Activated B cell treated with CpG ODN at 0.5 μM for 24 hours (primary cell): ENCODE measurements at regions not wholly inside any gene's neighbourhood (a gene's known extent, or its start where the extent isn't known, plus 50 kb on each side); places are given as distances from the start of the nearest gene placed in this dataset.

Experiments
- ATAC-seq: fragments of 200-7000 bp; cut with Tn5 transposase; one replicate; pipeline ENCODE4 v1.10.0; 2021; ENCODE audit warnings: low read depth, mild to moderate bottlenecking, moderate library complexity
- CTCF ChIA-PET: fragments of 350-600 bp; sonication (Branson Sonifier 250); formaldehyde crosslinking; loops from one replicate; lab custom pipeline; 2021; ENCODE audit warnings: antibody characterized with exemption; lab: Charles Lee
- POLR2A ChIA-PET: fragments of 350-600 bp; sonication (Branson Sonifier 250); formaldehyde crosslinking; loops from one replicate; lab custom pipeline; 2021; ENCODE audit warnings: antibody characterized with exemption; lab: Charles Lee
- DNase-seq: peaks from one replicate; pipeline ENCODE4 v3.0.0; 2022
- H3K27ac Mint-ChIP-seq: one replicate; pipeline ENCODE4 v1.8.0; 2020; ENCODE audit warnings: mixed read lengths
- H3K27me3 Mint-ChIP-seq: one replicate; pipeline ENCODE4 v1.8.0; 2021; ENCODE audit warnings: mixed read lengths
- H3K36me3 Mint-ChIP-seq: one replicate; pipeline ENCODE4 v1.8.0; 2021; ENCODE audit warnings: low read depth, mixed read lengths
- H3K4me1 Mint-ChIP-seq: one replicate; pipeline ENCODE4 v1.8.0; 2021; ENCODE audit warnings: mixed read lengths
- H3K4me3 Mint-ChIP-seq: one replicate; pipeline ENCODE4 v1.8.0; 2020; ENCODE audit warnings: mild to moderate bottlenecking, mixed read lengths
- H3K9me3 Mint-ChIP-seq: one replicate; pipeline ENCODE4 v1.8.0; 2020; ENCODE audit warnings: mixed read lengths
- intact Hi-C: fragments of 100-400 bp; cut with micrococcal nuclease; formaldehyde crosslinking; loops from one replicate; pipeline ENCODE4 v1.15.1; 2024
- TF ChIP-seq, protein P1 (sequence below): fragments of 200-600 bp; IDR thresholded peaks from one replicate; pipeline ENCODE4 v1.8.0; 2022; ENCODE audit warnings: antibody characterized with exemption, mild to moderate bottlenecking

DNA sequence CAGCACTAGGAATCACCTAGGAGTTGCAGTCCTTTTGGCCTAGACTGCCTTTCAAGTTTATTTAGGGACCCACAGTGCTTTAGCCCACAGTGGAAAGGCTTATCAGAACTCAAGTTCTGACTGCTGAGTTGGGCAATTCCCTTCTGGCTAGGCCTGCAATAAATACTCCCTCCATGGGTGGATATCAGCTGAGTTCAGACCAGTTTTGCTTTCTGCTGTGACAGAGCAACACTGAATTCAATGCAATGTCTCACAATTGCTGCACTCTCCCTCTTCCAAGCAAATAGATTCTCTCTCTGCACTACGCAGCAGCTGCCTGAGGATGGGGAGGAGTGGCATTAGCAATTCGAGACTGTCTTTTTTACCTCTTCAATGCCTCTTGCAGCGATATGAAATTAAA is 1153.3 kb downstream of the SORCS1 start:
- TF ChIP-seq, protein P1, sequence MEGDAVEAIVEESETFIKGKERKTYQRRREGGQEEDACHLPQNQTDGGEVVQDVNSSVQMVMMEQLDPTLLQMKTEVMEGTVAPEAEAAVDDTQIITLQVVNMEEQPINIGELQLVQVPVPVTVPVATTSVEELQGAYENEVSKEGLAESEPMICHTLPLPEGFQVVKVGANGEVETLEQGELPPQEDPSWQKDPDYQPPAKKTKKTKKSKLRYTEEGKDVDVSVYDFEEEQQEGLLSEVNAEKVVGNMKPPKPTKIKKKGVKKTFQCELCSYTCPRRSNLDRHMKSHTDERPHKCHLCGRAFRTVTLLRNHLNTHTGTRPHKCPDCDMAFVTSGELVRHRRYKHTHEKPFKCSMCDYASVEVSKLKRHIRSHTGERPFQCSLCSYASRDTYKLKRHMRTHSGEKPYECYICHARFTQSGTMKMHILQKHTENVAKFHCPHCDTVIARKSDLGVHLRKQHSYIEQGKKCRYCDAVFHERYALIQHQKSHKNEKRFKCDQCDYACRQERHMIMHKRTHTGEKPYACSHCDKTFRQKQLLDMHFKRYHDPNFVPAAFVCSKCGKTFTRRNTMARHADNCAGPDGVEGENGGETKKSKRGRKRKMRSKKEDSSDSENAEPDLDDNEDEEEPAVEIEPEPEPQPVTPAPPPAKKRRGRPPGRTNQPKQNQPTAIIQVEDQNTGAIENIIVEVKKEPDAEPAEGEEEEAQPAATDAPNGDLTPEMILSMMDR = no peak
- no peak for ATAC-seq
- Mint-ChIP-seq H3K27me3 (no peaks in the 10 kb centered on the region), H3K4me3 (no peak overlapping the region), H3K9me3 (peaks cover 7% of the 10 kb centered on the region), H3K27ac (no peak overlapping the region), H3K4me1 (no peaks in the 10 kb centered on the region), H3K36me3 (no peaks in the 10 kb centered on the region)
- CTCF ChIA-PET = no interaction called here
- POLR2A ChIA-PET = no interaction called here
- intact Hi-C loops = no loop called here
- DNase-seq = no peak

DNA sequence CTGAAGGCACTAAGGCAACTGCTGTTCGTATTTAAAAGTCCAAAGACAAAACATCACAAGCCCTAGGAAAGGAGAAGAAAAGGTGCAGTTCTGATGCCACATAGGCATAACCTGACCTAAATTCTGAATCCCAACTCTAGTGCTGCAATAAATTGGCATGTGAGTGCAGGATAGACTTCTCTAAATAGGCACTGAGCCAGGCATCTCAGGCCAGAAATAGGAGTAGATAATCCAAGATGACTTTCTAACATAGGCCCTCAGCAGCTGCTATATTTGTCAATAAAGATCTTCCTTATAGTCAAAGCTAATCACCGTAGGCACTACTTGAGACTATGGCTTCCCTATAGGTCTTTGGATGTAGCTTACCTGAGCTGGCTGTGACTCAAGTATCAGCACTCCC is 1163.8 kb downstream of the SORCS1 start:
- no peak for ATAC-seq
- Mint-ChIP-seq H3K9me3 (no peaks in the 10 kb centered on the region), H3K27me3 (no peaks in the 10 kb centered on the region), H3K4me3 (no peak overlapping the region), H3K36me3 (no peaks in the 10 kb centered on the region), H3K4me1 (no peaks in the 10 kb centered on the region), H3K27ac (no peak overlapping the region)
- ChIA-PET CTCF (no interaction called here), POLR2A (no interaction called here)
- no peak for DNase-seq
- TF ChIP-seq, protein P1 = no peak
- intact Hi-C loops = no loop called here

DNA sequence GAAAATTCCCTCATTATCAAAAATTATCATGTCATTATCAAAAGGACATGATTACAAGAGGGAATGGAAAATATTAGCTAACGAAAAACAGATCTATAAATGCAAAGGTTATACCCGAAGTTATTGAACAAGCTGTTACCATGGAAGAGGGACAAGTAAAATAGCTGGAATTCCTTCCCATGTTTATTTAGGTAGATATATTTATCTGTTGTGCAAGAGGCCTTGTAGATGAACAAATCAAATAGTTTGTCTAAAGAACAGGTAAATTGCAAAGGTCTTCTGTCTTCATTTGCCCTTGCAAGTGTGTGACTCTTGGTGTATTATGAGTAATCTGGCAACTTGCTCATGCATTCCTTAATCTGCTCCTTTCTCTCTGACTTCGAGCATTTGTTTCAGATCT is 1170.9 kb downstream of the SORCS1 start:
- H3K27ac Mint-ChIP-seq = no peak overlapping the region
- TF ChIP-seq, protein P1 = no peak
- ChIA-PET CTCF (no interaction called here), POLR2A (no interaction called here)
- H3K36me3 Mint-ChIP-seq = no peaks in the 10 kb centered on the region
- DNase-seq (no peak), ATAC-seq (no peak)
- no peak overlapping the region for H3K4me3 Mint-ChIP-seq
- H3K27me3 Mint-ChIP-seq = no peaks in the 10 kb centered on the region
- H3K4me1 Mint-ChIP-seq = no peaks in the 10 kb centered on the region
- peaks cover 3% of the 10 kb centered on the region for H3K9me3 Mint-ChIP-seq
- intact Hi-C loops = no loop called here

DNA sequence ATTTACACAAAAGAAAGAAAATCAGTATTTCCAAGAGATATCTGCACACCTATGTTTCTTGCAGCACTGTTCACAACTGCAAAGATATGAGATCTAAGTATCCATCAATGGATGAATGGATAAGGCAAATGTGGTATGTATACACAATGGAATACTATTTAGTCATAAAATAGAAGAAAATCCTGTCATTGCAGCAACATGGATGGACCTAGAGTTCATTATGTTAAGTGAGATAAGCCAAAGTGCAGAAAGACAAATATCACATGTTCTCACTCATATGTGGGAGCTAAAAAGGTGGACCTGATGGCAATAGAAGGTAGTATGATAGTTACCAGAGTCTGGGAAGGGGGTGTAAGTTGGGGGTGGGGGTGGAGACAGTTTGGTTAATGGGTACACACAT is 1171.6 kb downstream of the SORCS1 start:
- Mint-ChIP-seq H3K36me3 (no peaks in the 10 kb centered on the region), H3K27me3 (no peaks in the 10 kb centered on the region), H3K4me1 (no peaks in the 10 kb centered on the region), H3K27ac (no peak overlapping the region), H3K4me3 (no peak overlapping the region), H3K9me3 (peaks cover 3% of the 10 kb centered on the region)
- ATAC-seq (no peak), DNase-seq (no peak)
- TF ChIP-seq, protein P1 = no peak
- intact Hi-C loops = no loop called here
- ChIA-PET POLR2A (no interaction called here), CTCF (no interaction called here)

DNA sequence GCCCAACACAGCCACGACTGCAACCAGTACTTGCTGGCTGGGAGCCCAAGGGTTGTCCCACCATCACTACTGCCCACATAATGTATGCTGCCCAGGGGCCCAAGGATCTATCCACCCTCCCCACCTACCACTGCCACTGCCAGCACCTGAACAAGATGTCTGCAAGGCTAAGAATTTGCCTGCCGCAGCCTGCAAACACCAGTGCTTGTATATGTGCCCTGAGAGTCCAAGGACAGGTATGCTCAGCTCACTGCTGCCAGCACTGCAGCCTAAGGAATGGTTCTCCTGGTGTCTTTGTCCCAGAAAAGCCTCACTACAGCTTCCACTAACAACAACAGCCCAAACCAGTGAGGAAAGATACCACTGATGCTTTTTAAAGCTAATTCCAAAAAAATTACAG is 1174.0 kb downstream of the SORCS1 start:
- ChIA-PET POLR2A (no interaction called here), CTCF (no interaction called here)
- TF ChIP-seq, protein P1 = no peak
- Mint-ChIP-seq H3K27me3 (no peaks in the 10 kb centered on the region), H3K9me3 (peaks cover 3% of the 10 kb centered on the region), H3K27ac (no peak overlapping the region), H3K4me3 (no peak overlapping the region), H3K36me3 (no peaks in the 10 kb centered on the region), H3K4me1 (no peaks in the 10 kb centered on the region)
- ATAC-seq = no peak
- intact Hi-C loops = no loop called here
- no peak for DNase-seq
